HG02571 (cell line): ENCODE measurements at regions not wholly inside any gene's neighbourhood (a gene's known extent, or its start where the extent isn't known, plus 50 kb on each side); places are given as distances from the start of the nearest gene placed in this dataset.
"Not testable (repeated sequence)": the region's sequence is repeated elsewhere in the genome, so short reads cannot be mapped to it uniquely, and the experiment has no call there.

Experiments used
- ATAC-seq: cut with Tn5 transposase; IDR thresholded peaks from one replicate; pipeline ENCODE4 v1.9.1; 2021; ENCODE audit warnings: mild to moderate bottlenecking, moderate library complexity; ENCODE audit not compliant: unreplicated experiment

GRCh38 chr10:33071857-33072256 lies 113.8 kb upstream of the ITGB1 start:
- ATAC-seq, result no peak

DNA sequence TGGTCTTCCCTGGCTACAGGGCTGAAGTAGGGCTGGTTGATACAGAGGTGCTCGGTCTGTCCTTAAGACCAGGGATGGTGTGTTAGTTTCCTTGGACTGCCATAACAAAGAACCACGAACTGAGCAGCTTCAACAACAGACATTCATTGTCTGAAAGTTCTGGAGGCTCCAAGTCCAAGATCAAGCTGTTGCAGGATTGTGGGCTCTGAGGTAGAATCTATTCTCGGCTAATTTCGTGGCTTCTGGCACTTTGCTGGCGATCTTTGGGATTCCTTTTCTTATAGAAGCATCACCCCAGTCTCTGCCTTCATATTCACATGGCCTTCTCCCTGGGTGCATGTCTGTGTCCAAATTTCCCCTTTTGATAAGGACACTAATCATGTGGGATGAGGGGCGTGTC lies 112.1 kb upstream of the ITGB1 start:
- no peak for ATAC-seq

GRCh38 chr10:33067917-33068316 lies 109.9 kb upstream of the ITGB1 start:
- ATAC-seq, result no peak

GRCh38 chr10:33067481-33067880 lies 109.5 kb upstream of the ITGB1 start:
- no peak for ATAC-seq

GRCh38 chr10:33066558-33067236 lies 108.7 kb upstream of the ITGB1 start:
- no peak for ATAC-seq

GRCh38 chr10:33065111-33065510 lies 107.1 kb upstream of the ITGB1 start:
- no peak for ATAC-seq

- no peak for ATAC-seq
Measured at GRCh38 chr10:33064706-33065105, 106.7 kb upstream of the ITGB1 start.

DNA sequence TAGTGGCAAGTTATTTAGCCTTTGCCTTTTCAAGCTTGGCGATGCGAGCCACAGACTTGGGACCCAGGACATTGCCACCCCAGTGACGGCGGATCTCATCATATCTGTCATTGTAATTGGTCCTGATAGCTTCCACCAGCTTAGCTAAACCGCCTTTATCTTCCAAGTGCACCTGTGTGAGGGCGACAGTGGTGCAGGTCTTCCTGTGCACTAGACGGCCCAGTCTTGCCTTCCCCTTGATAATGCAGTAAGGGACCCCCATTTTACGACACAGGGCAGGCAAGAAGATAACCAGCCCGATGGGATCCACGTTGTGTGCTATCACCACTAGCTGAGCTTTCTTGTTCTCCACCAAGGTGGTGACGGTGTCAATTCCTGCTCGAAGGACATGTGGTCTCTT lies 99.6 kb upstream of the ITGB1 start:
- ATAC-seq, result no peak

- ATAC-seq, result no peak
Measured at GRCh38 chr10:33056828-33057596, 99.0 kb upstream of the ITGB1 start.

DNA sequence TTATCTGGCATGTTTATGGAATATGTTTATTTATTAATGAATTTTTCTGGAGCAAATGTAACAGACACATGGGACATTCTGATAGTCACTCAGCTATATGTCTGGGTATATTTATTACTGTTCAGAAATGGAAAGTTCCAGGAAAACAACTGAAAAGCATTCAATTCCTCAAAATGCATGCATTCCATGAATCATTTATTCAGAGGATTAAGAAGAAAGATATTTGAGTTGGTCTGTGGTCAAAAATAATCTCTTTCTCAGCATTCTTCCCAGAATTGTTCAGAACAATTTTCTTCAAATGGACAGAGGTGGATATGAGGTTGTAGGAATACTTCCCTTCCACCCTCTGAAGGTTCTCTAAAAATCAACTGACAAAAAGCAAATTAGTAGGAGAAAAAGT lies 97.6 kb upstream of the ITGB1 start:
- no peak for ATAC-seq

DNA sequence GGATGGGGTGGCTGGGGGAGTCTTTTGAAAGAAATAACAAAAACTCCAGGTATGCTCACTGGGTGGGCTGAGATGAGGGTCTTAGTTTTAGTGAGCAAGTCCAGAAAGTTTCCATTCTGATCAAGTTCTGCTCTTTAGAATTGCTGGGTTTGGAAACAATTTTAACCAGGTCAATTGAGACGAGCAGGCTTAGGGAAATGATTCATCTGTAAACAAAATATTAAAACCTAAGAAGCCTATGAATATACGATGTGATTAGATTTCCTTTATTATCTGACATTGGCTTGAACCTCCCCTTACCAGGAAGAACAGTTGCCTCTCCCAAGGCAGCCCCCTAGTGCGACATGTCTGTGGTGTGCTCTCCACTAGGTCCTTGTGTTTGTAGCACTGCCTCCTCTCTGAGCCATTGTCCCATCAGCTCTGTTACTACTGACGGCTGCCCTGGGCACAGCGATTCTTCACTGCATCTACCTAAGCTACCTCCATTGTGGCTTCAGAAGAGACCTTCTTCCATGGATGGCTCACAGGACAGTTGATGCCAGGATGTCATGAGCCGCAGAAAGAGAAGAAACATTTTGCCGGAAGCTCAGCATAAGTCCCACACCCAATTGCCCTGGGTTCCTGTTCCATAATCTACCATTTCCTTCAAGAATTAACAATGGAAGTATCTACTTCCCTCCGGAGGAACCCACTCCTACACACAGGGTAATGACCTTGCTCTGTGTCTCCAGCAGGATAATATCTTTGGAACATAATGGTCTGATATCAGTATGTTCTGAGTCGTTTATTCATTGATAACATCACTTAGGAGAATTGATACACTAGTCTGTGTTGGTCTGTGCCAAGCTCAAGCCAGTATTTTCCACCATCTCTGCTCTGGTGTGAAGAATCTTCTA lies 95.1 kb upstream of the ITGB1 start:
- no peak for ATAC-seq

GRCh38 chr10:33052263-33052875 lies 94.3 kb upstream of the ITGB1 start:
- ATAC-seq, result no peak

DNA sequence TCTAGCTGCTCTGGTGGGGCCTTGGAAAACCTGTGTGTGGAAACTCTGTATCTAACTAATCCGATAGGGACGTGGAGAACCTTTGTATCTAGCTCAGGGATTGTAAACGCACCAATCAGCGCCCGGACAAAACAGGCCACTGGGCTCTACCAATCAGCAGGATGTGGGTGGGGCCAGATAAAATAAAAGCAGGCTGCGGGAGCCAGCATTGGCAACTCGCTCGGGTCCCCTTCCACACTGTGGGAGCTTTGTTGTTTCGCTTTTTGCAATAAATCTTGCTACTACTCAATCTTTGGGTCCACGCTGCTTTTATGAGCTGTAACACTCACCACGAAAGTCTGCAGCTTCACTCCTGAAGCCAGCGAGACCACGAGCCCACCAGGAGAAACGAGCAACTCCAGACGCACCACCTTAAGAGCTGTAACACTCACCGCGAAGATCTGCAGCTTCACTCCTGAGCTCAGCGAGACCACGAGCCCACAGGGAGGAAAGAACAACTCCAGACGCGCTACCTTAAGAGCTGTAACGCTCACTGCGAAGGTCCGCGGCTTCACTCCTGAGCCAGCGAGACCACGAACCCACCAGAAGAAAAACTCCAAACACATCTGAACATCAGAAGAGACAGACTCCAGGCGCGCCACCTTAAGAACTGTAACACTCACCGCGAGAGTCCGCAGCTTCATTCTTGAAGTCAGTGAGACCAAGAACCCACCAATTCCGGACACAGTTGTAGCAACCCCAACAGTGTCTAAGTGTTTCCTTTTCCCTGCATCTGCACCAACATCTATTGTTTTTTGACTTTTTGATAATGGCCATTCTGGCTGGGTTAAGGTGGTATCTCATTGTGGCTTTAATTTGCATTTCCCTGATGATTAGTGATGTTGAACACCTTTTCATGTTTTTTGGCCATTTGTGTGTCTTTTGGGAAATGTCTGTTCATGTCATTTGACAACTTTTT lies 92.2 kb upstream of the ITGB1 start:
- ATAC-seq, result not testable (repeated sequence)

DNA sequence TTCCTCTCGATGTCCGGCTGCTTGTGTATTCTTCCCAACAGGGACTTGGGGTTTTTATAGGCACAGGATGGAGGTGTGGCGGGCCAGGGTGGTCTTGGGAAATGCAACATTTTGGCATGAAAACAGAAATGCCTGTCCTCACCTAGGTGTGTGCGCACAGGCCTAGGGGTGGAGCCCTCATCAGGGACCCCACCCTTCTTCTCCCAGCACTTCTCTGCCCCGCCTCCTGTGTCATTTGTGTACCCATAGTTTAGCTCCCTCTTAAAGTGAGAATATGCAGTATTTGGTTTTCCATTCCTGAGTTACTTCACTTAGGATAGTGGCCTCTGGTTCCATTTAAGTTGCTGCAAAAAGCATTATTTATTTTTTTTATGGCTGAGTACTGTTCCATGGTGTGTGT lies 90.2 kb upstream of the ITGB1 start:
- no peak for ATAC-seq

GRCh38 chr10:33047655-33048054 lies 89.6 kb upstream of the ITGB1 start:
- ATAC-seq, result no peak

GRCh38 chr10:33046792-33047191 lies 88.8 kb upstream of the ITGB1 start:
- ATAC-seq, result no peak

- ATAC-seq, result no peak
Measured at GRCh38 chr10:33045421-33045820, 87.4 kb upstream of the ITGB1 start.

DNA sequence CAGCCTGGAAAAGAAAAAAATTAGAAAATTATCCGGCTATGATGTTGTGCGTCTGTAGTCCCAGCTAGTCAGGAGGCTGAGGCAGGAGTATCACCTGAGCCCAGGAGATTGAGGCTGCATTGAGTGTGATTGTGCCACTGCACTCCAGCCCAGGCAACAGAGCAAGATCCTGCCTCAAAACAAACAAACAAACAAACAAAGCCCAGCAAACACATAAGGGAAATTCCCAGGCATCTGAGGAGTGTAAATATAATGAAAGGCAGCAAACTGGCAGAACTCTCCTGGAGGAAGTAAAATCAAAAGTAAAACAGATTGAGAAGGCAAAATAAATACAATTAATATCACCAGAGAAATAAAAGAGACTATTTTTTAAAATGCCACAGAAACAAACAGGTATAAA lies 84.5 kb upstream of the ITGB1 start:
- ATAC-seq, result no peak

DNA sequence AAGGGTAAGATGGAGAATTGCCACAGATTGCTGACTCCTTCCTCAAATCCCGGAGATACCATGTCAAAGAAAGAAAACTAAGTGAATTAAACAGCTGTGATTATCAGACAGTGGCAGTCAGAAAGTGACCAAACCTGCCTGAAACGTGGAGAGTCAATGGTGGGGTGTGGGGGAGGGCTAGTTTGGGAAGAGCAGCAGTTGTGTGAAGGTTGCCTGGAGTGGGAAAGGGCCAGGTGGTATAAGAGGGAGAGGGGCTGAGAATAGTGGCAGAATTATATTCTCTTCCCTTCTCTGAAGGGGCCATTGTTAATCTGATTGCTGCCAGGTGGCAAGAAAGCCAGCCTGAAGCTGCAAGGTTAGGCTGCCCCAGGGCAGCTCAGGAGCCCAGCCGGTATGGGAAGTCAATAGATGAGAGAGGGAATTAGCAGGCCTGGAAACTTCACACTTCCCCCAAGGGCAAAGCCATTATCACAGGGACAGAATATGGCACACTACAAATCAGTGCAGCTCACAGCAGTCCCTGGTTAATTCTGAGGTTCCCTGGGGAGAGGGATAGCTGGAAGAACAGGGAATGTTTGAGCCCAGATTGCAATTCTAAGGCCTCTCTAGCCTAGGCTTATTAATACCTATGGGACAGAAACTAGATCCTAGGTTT lies 83.9 kb upstream of the ITGB1 start:
- no peak for ATAC-seq

DNA sequence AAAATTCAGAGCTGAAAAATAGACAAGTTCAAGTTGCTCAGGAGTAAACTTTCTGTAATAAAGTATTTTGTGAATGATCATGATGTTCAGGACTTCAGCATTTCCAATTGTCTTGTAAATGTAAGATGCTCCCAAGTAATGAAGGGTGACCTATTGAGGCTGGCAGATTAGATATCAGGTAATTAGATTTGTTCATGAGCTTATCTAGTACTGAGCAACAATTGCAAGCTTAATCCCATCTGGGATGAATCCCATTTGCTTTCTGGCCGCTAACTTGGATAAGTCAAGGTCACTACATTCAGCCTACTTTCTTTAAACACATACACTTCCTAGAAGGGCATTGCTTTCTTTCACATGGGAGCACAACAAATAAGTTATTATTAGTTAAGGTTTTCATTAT lies 82.4 kb upstream of the ITGB1 start:
- ATAC-seq, result no peak
